Liver (tissue), 3 donors: ENCODE measurements at regions not wholly inside any gene's neighbourhood (a gene's known extent, or its start where the extent isn't known, plus 50 kb on each side); places are given as distances from the start of the nearest gene placed in this dataset.

ENCODE experiments used
- EGR1 ChIP-seq, 2 donors: IDR thresholded peaks; 2 replicates each; pipeline ENCODE4 v1.6.1; 2016 to 2018; ENCODE audit warnings: antibody characterized with exemption in 2 of 2, low read depth in 2 of 2
- TF ChIP-seq, protein P1 (sequence below): IDR thresholded peaks from 2 replicates; pipeline ENCODE4 v1.6.1; 2016; ENCODE audit warnings: antibody characterized with exemption
- TF ChIP-seq, protein P2 (sequence below): fragments of 150-350 bp; IDR thresholded peaks from 2 replicates; pipeline ENCODE4 v1.5.1; 2017; ENCODE audit warnings: improper control_type of control experiment, low read depth, low read length; ENCODE audit not compliant: missing input control
- donor health status: healthy.
- donor health status: healthy.

GRCh38 chr21:16007943-16008342, 278.2 kb downstream of the USP25 start:
- TF ChIP-seq, protein P1, sequence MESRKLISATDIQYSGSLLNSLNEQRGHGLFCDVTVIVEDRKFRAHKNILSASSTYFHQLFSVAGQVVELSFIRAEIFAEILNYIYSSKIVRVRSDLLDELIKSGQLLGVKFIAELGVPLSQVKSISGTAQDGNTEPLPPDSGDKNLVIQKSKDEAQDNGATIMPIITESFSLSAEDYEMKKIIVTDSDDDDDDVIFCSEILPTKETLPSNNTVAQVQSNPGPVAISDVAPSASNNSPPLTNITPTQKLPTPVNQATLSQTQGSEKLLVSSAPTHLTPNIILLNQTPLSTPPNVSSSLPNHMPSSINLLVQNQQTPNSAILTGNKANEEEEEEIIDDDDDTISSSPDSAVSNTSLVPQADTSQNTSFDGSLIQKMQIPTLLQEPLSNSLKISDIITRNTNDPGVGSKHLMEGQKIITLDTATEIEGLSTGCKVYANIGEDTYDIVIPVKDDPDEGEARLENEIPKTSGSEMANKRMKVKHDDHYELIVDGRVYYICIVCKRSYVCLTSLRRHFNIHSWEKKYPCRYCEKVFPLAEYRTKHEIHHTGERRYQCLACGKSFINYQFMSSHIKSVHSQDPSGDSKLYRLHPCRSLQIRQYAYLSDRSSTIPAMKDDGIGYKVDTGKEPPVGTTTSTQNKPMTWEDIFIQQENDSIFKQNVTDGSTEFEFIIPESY = no peak
- TF ChIP-seq, protein P2, sequence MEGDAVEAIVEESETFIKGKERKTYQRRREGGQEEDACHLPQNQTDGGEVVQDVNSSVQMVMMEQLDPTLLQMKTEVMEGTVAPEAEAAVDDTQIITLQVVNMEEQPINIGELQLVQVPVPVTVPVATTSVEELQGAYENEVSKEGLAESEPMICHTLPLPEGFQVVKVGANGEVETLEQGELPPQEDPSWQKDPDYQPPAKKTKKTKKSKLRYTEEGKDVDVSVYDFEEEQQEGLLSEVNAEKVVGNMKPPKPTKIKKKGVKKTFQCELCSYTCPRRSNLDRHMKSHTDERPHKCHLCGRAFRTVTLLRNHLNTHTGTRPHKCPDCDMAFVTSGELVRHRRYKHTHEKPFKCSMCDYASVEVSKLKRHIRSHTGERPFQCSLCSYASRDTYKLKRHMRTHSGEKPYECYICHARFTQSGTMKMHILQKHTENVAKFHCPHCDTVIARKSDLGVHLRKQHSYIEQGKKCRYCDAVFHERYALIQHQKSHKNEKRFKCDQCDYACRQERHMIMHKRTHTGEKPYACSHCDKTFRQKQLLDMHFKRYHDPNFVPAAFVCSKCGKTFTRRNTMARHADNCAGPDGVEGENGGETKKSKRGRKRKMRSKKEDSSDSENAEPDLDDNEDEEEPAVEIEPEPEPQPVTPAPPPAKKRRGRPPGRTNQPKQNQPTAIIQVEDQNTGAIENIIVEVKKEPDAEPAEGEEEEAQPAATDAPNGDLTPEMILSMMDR = no peak
- no peak for TF ChIP-seq EGR1 (IDR thresholded peaks at IDR 0.05; ENCODE audit: low read depth in 2 of 2)
